ENCODE measurements at regions not wholly inside any gene's neighbourhood (a gene's known extent, or its start where the extent isn't known, plus 50 kb on each side); places are given as distances from the start of the nearest gene placed in this dataset.

DNA sequence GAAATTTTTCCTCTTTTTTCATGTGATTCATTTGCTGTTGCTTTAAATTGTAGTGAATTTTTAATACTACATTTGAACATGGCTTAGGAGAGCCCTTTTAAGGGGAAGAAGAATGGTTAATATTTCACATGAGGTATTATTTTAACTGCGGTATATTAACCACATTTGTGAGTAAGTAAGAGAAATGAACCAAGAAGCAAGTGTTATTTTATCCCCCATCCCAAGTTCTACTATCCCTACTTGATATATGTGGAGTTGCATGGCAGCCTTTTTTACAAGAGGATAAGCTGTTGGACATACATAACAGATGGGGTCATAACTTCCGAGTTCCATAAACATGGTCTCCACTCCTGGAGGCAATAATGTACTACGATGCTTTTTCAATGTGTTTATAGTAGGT lies 623.3 kb downstream of the LRFN5 start:
- Histone ChIP-seq H3K9ac (replicated peaks; ENCODE audit: extremely low read depth, insufficient read depth, low read length) (no peak overlapping the region), H4K20me1 (replicated peaks; ENCODE audit: control insufficient read depth, extremely low read depth, insufficient read depth, low read length) (no peaks in the 10 kb centered on the region), H3K27ac (ENCODE audit: insufficient read depth, low read depth, low read length) (no peak overlapping the region), H2AFZ (ENCODE audit: low read depth, low read length) (no peak overlapping the region), H3K27me3 (ENCODE audit: control insufficient read depth in 2 of 2, insufficient read depth in 2 of 2, low read length in 2 of 2) (no peaks in the 10 kb centered on the region), H3K4me2 (ENCODE audit: insufficient read depth, low read length) (no peak overlapping the region), H3K9me3 (replicated peaks; ENCODE audit: control insufficient read depth, insufficient read depth, low read length) (no peaks in the 10 kb centered on the region), H3K36me3 (ENCODE audit: control insufficient read depth in 2 of 2, extremely low read depth in 1 of 2, insufficient read depth in 2 of 2, low read length in 2 of 2) (no peaks in the 10 kb centered on the region), H3K4me1 (ENCODE audit: control insufficient read depth, extremely low read depth, insufficient read depth, low read length) (no peaks in the 10 kb centered on the region), H3K79me2 (ENCODE audit: control insufficient read depth, insufficient read depth, low read length) (no peaks in the 10 kb centered on the region), H3K4me3 (replicated peaks in 1 of 3; ENCODE audit: insufficient read depth in 1 of 3, low read depth in 1 of 3, low read length in 3 of 3) (no peak overlapping the region), H3K9me1 (replicated peaks; ENCODE audit: control insufficient read depth, extremely low read depth, insufficient read depth, low read length) (no peaks in the 10 kb centered on the region)
- CTCF ChIA-PET: no interaction called here
- BruUV-seq (replicated peaks): no TSS peak
- POLR2A ChIA-PET: no interaction called here
- dilution Hi-C loops (cut with MboI; ENCODE audit: extremely low pct_ligation_motif_present, low sequenced_read_pairs) (no loop called here), intact Hi-C loops (cut with micrococcal nuclease) (loop anchor here (10.0 kb wide), 1 partner anchor 1665 kb away; no protein-coding TSS in a partner anchor)
- no peak for DNase-seq (ENCODE audit: low read depth, low spot score)
- no peak for FAIRE-seq
- TF ChIP-seq MYC (IDR thresholded peaks at IDR 0.05; ENCODE audit: low read depth, low read length): no peak
- TF ChIP-seq FOS (IDR thresholded peaks at IDR 0.05; ENCODE audit: borderline replicate concordance, insufficient read depth, low read length): no peak
- TF ChIP-seq EZH2 (IDR thresholded peaks at IDR 0.05; ENCODE audit: borderline replicate concordance, low read depth, low read length, severe bottlenecking): no peak

DNA sequence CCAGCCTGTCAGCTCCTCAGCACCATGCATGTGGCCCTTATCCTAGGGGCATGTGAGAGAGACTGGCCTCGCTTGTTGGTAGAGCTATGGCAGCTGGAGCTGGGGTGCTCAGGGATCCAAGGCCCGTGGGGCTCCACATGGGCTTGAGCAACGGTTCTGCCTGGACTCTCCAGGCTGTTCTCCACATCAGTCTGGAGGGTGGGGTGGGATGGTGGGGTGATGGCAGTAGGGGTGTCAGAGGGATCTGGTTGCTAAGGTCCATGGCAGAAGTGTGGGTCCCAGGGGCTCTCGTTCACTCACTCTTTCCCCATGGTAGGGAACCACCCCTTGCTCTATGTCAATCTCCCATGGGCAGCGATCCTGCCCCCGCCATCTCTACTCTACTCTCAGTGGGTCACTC lies 622.6 kb downstream of the LRFN5 start:
- no peaks in the 10 kb centered on the region for H3K9me1 ChIP-seq (replicated peaks; ENCODE audit: control insufficient read depth, extremely low read depth, insufficient read depth, low read length)
- H3K27me3 ChIP-seq (ENCODE audit: control insufficient read depth in 2 of 2, insufficient read depth in 2 of 2, low read length in 2 of 2): no peaks in the 10 kb centered on the region
- no peak overlapping the region for H3K9ac ChIP-seq (replicated peaks; ENCODE audit: extremely low read depth, insufficient read depth, low read length)
- FAIRE-seq (no peak), DNase-seq (ENCODE audit: low read depth, low spot score) (no peak)
- H3K9me3 ChIP-seq (replicated peaks; ENCODE audit: control insufficient read depth, insufficient read depth, low read length): no peaks in the 10 kb centered on the region
- ChIA-PET CTCF (no interaction called here), POLR2A (no interaction called here)
- H3K4me2 ChIP-seq (ENCODE audit: insufficient read depth, low read length): no peak overlapping the region
- no TSS peak for BruUV-seq (replicated peaks)
- dilution Hi-C loops (cut with MboI; ENCODE audit: extremely low pct_ligation_motif_present, low sequenced_read_pairs) (no loop called here), intact Hi-C loops (cut with micrococcal nuclease) (loop anchor here (10.0 kb wide), 1 partner anchor 1666 kb away; no protein-coding TSS in a partner anchor)
- H4K20me1 ChIP-seq (replicated peaks; ENCODE audit: control insufficient read depth, extremely low read depth, insufficient read depth, low read length): no peaks in the 10 kb centered on the region
- H3K27ac ChIP-seq (ENCODE audit: insufficient read depth, low read depth, low read length): no peak overlapping the region
- TF ChIP-seq MYC (IDR thresholded peaks at IDR 0.05; ENCODE audit: low read depth, low read length) (no peak), FOS (IDR thresholded peaks at IDR 0.05; ENCODE audit: borderline replicate concordance, insufficient read depth, low read length) (no peak), EZH2 (IDR thresholded peaks at IDR 0.05; ENCODE audit: borderline replicate concordance, low read depth, low read length, severe bottlenecking) (no peak), JUN (IDR thresholded peaks at IDR 0.05; ENCODE audit: borderline replicate concordance, insufficient read depth, insufficient read length, low read depth) (no peak), GATA2 (IDR thresholded peaks at IDR 0.05; ENCODE audit: insufficient read depth, insufficient read length, low read depth, low read length) (no peak), POLR2A (IDR thresholded peaks at IDR 0.05; ENCODE audit: low read depth, low read length) (no peak), POLR2AphosphoS5 (IDR thresholded peaks at IDR 0.05; ENCODE audit: insufficient read depth, low read depth, low read length) (no peak)
- TF ChIP-seq, protein P1, sequence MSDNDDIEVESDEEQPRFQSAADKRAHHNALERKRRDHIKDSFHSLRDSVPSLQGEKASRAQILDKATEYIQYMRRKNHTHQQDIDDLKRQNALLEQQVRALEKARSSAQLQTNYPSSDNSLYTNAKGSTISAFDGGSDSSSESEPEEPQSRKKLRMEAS (IDR thresholded peaks at IDR 0.05; ENCODE audit: insufficient read depth, insufficient read length): no peak
- TF ChIP-seq, protein P2, sequence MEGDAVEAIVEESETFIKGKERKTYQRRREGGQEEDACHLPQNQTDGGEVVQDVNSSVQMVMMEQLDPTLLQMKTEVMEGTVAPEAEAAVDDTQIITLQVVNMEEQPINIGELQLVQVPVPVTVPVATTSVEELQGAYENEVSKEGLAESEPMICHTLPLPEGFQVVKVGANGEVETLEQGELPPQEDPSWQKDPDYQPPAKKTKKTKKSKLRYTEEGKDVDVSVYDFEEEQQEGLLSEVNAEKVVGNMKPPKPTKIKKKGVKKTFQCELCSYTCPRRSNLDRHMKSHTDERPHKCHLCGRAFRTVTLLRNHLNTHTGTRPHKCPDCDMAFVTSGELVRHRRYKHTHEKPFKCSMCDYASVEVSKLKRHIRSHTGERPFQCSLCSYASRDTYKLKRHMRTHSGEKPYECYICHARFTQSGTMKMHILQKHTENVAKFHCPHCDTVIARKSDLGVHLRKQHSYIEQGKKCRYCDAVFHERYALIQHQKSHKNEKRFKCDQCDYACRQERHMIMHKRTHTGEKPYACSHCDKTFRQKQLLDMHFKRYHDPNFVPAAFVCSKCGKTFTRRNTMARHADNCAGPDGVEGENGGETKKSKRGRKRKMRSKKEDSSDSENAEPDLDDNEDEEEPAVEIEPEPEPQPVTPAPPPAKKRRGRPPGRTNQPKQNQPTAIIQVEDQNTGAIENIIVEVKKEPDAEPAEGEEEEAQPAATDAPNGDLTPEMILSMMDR (IDR thresholded peaks at IDR 0.05; ENCODE audit: extremely low read depth in 1 of 2, insufficient read depth in 1 of 2, low read depth in 1 of 2, low read length in 2 of 2): no peak
- H2AFZ ChIP-seq (ENCODE audit: low read depth, low read length): no peak overlapping the region
- no peak overlapping the region for H3K4me3 ChIP-seq (replicated peaks in 1 of 3; ENCODE audit: insufficient read depth in 1 of 3, low read depth in 1 of 3, low read length in 3 of 3)
- H3K79me2 ChIP-seq (ENCODE audit: control insufficient read depth, insufficient read depth, low read length): no peaks in the 10 kb centered on the region
- no peaks in the 10 kb centered on the region for H3K36me3 ChIP-seq (ENCODE audit: control insufficient read depth in 2 of 2, extremely low read depth in 1 of 2, insufficient read depth in 2 of 2, low read length in 2 of 2)
- H3K4me1 ChIP-seq (ENCODE audit: control insufficient read depth, extremely low read depth, insufficient read depth, low read length): no peaks in the 10 kb centered on the region

All from endothelial cell of umbilical vein (primary cell).